BE2C (cell line): ENCODE measurements at regions not wholly inside any gene's neighbourhood (a gene's known extent, or its start where the extent isn't known, plus 50 kb on each side); places are given as distances from the start of the nearest gene placed in this dataset.
"Not testable (repeated sequence)": the region's sequence is repeated elsewhere in the genome, so short reads cannot be mapped to it uniquely, and the experiment has no call there.

Experiments used
- DNase-seq: peaks from one replicate; pipeline ENCODE4 v3.0.0-alpha.2; 2020
- H3K27me3 ChIP-seq: fragments of 250-450 bp; sonication (Bioruptor Pico); 2 replicates; pipeline ENCODE4 v1.5.1; 2020; ENCODE audit warnings: mild to moderate bottlenecking
- H3K36me3 ChIP-seq: fragments of 250-450 bp; sonication (Bioruptor Pico); 2 replicates; pipeline ENCODE4 v1.5.1; 2020; ENCODE audit warnings: mild to moderate bottlenecking
- H3K4me1 ChIP-seq: fragments of 250-450 bp; sonication (Bioruptor Pico); 2 replicates; pipeline ENCODE4 v1.5.1; 2020
- H3K4me3 ChIP-seq: 2 replicates; pipeline ENCODE4 v1.5.1; 2011; ENCODE audit warnings: low read depth, low read length
- H3K9me3 ChIP-seq: fragments of 250-450 bp; sonication (Bioruptor Pico); 2 replicates; pipeline ENCODE4 v1.5.1; 2020
- CTCF ChIP-seq: IDR thresholded peaks from 2 replicates; pipeline ENCODE4 v1.5.1; 2012; ENCODE audit warnings: mild to moderate bottlenecking, low read depth, low read length

- Histone ChIP-seq H3K36me3 (no peaks in the 10 kb centered on the region), H3K4me3 (no peak overlapping the region), H3K9me3 (no peaks in the 10 kb centered on the region), H3K27me3 (no peaks in the 10 kb centered on the region), H3K4me1 (no peaks in the 10 kb centered on the region; the same call in 1 of the 2 replicates)
- TF ChIP-seq CTCF: no peak
- DNase-seq: no peak
Observed at GRCh38 chr17:31677681-31678080, 181.4 kb downstream of the COPRS start.

- DNase-seq: no peak
- H3K4me3 ChIP-seq: no peak overlapping the region
- no peaks in the 10 kb centered on the region; the same call in 1 of the 2 replicates for H3K4me1 ChIP-seq
- no peaks in the 10 kb centered on the region for H3K27me3 ChIP-seq
- no peaks in the 10 kb centered on the region for H3K9me3 ChIP-seq
- H3K36me3 ChIP-seq: no peaks in the 10 kb centered on the region
- no peak for TF ChIP-seq CTCF
Observed at GRCh38 chr17:31677036-31677435, 182.0 kb downstream of the COPRS start.

- not testable (repeated sequence) for DNase-seq, H3K4me1 ChIP-seq, H3K4me3 ChIP-seq, H3K36me3 ChIP-seq, H3K9me3 ChIP-seq, H3K27me3 ChIP-seq
Observed at GRCh38 chr17:31675392-31675791, 183.7 kb downstream of the COPRS start.

GRCh38 chr17:31674717-31675349, 184.2 kb downstream of the COPRS start:
- Histone ChIP-seq H3K27me3 (no peaks in the 10 kb centered on the region), H3K4me3 (no peak overlapping the region), H3K9me3 (no peaks in the 10 kb centered on the region), H3K36me3 (no peaks in the 10 kb centered on the region), H3K4me1 (no peaks in the 10 kb centered on the region; the same call in 1 of the 2 replicates)
- TF ChIP-seq CTCF: no peak
- DNase-seq: no peak

GRCh38 chr17:31674305-31674704, 184.7 kb downstream of the COPRS start:
- no peak for TF ChIP-seq CTCF
- no peak for DNase-seq
- H3K4me1 ChIP-seq: no peaks in the 10 kb centered on the region; the same call in 1 of the 2 replicates
- no peaks in the 10 kb centered on the region for H3K36me3 ChIP-seq
- no peak overlapping the region for H3K4me3 ChIP-seq
- H3K9me3 ChIP-seq: no peaks in the 10 kb centered on the region
- H3K27me3 ChIP-seq: no peaks in the 10 kb centered on the region

GRCh38 chr17:31673076-31673475, 186.0 kb downstream of the COPRS start:
- no peak overlapping the region for H3K4me3 ChIP-seq
- no peaks in the 10 kb centered on the region; the same call in 1 of the 2 replicates for H3K4me1 ChIP-seq
- no peaks in the 10 kb centered on the region for H3K27me3 ChIP-seq
- TF ChIP-seq CTCF: no peak
- H3K9me3 ChIP-seq: no peaks in the 10 kb centered on the region
- DNase-seq: no peak
- no peaks in the 10 kb centered on the region for H3K36me3 ChIP-seq
